ENCODE measurements at regions not wholly inside any gene's neighbourhood (a gene's known extent, or its start where the extent isn't known, plus 50 kb on each side); places are given as distances from the start of the nearest gene placed in this dataset.
"Not testable (repeated sequence)": the region's sequence is repeated elsewhere in the genome, so short reads cannot be mapped to it uniquely, and the experiment has no call there.

- no peak for DNase-seq (ENCODE audit: low spot score)
These were observed 181.4 kb upstream of the CACNA2D1 start for GRCh38 chr7:82624965-82625364.

DNA sequence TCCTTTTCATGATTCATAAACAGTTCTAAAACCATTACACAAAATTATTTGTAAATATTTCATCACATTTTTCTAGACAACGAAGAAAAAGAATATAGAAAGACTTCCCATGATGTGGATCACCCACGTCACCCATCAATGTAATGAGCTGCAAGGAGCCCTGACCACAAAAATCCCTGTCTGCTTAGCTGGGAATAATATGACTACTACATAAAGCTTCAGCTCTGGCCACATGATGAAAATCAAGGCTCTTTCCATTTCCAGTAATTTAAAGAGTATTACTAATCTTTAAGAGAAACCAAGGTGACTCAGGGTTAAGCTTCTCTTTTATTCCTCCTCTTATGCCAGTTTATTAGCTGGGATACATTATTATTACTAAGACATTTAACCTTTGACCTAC lies 180.8 kb upstream of the CACNA2D1 start:
- no peak for DNase-seq (ENCODE audit: low spot score)

DNA sequence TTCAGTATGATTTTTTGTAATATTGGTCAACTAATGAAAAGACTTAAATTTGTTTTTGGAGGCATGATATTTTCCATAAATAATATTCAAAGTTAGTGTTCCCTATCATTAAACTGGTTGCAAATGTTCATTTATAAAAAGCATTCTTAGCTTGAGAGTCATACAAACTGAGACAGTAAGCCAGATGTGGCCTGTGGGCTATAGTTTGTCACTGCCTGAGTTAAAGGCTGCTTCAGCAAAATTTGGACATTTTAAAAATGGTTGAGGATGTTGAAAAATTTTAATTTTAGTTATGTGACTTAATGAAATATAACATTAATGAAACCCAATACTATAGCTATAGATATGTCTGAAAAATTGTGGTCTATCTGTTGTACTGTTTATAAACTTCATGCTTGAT lies 180.2 kb upstream of the CACNA2D1 start:
- no peak for DNase-seq (ENCODE audit: low spot score)

GRCh38 chr7:82617156-82617555 lies 173.6 kb upstream of the CACNA2D1 start:
- DNase-seq (ENCODE audit: low spot score), result no peak

DNA sequence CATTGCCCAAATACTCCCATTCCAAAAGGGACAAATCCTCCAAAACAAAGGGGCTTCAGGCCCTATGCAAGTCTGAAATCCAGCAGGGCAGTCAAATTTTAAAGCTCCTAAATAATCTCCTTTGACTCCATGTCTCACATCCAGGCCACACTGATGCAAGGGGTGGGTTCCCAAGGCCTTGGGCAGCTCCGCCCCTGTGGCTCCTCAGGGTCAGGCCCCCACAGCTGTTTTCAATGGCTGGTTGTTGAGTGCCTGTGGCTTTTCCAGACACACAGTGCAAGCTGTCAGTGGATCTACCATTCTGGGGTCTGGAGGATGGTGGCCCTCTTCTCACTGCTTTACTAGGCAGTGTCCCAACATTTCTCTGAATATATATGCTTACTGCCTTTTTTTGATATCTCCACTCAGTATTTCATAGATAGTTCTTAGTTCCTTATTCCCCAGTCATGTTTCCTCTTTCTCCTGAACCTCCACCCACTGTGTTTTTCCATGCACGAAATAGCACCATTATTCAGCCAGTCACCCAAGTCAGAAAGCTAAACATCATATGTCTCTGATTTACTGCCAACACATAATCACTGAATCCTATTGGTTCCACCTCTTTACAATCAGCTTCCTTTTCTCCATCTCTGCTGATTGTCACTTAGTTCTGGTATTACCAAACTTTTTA lies 172.6 kb upstream of the CACNA2D1 start:
- DNase-seq (ENCODE audit: low spot score), result peak; percentile 62

GRCh38 chr7:82615527-82615926 lies 171.9 kb upstream of the CACNA2D1 start:
- DNase-seq (ENCODE audit: low spot score), result peak; percentile 27

DNA sequence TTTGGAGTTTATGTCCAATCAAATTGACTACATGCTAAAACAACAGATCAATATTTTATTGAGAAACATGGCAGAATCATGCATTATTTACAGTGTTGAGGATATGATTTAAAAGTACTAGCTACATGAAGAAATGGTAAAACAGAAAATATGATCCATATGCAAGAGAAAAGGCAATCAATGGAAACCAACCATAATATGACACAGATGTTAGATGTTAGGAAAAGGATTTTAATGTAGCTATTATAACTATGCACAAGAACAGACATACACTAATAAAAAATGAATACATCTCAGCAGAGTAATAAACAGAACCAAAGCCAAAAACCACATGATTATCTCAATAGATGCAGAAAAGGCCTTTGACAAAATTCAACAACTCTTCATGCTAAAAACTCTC lies 166.2 kb upstream of the CACNA2D1 start:
- no peak for DNase-seq (ENCODE audit: low spot score)

DNA sequence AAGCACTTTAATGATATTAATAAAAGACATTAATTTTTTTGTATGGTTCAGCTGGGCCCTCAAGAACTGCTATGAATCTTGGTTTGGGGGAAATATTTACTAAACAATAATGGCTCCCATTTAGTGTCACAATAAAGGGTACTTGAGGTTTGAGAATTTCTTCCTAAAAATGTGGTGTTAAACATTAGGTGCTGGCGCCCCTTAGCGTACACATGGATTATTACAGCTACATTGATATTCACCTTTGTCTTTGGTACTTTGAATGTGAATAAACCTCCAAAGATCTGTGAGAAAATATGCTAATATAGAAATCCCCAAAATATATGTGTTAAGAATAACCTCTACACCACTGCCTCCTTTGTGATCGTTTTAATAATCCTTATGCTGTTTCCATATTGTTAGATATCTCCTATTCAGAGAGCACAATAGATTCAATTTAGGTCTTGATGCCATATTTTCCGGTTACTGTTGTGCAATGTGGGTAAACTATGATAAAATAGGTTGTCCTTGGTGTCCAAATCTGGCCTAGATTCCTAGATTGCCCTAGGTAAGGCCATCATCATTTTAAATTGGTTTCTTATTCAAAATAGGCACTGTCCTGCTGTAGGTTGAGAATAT lies 161.8 kb upstream of the CACNA2D1 start:
- DNase-seq (ENCODE audit: low spot score), result peak; percentile 54

DNA sequence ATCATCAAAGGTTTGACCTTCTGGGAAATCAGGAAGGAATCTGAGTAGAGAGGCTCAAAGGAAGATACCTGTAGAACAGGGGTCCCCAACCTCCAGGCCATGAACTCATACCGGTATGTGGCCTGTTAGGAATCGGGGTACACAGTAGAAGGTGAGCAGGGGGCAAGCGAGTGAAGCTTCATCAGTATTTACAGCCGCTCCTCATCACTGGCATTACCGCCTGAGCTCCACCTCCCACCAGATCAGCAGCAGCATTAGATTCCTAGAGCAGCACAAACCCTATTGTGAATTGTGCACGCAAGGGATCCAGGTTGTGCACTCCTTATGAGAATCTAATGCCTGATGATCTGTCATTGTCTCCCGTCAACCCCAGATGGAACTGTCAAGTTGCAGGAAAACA lies 158.5 kb upstream of the CACNA2D1 start:
- DNase-seq (ENCODE audit: low spot score), result no peak

- peak; percentile 28 for DNase-seq (ENCODE audit: low spot score)
These were observed 157.0 kb upstream of the CACNA2D1 start for GRCh38 chr7:82600531-82600930.

GRCh38 chr7:82599895-82600294 lies 156.3 kb upstream of the CACNA2D1 start:
- peak; percentile 88 for DNase-seq (ENCODE audit: low spot score)

GRCh38 chr7:82598958-82599357 lies 155.4 kb upstream of the CACNA2D1 start:
- no peak for DNase-seq (ENCODE audit: low spot score)

DNA sequence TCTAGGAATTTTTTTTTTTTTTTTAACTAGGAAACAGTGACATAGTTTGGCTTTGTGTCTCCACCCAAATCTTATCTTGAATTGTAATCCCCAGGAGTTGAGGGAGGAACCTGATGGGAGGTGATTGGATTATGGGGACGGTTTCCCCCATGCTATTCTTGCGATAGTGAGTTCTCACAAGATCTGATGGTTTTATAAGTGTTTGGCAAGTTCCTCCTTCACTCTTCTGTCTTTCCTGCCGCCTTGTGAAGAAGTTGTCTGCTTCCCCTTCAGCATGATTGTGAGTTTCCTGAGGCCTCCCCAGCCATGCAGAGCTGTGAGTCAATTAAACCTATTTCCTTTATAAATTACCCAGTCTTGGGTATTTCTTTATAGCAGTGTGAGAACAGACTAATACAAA lies 152.2 kb upstream of the CACNA2D1 start:
- DNase-seq (ENCODE audit: low spot score), result not testable (repeated sequence)

- no peak for DNase-seq (ENCODE audit: low spot score)
These were observed 151.6 kb upstream of the CACNA2D1 start for GRCh38 chr7:82595176-82595575.

DNA sequence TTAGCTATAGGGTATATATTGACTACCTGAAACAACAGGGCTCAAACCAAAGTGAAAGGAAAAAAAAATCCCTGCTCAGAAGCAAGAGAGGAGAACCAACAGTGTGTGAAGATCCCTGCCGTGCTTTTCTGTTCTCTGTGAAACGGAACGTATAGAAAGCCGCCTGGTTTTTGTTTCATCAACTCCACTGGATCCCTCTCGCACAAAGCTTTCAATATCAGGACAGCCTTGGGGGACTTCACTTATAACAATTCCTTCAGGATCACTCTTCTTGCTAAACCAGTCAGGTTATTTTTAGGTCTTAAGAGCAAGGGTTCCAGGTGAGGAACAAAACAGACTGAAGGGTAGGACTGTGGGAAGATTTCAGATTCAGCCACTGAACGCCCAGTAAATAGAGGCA lies 151.1 kb upstream of the CACNA2D1 start:
- DNase-seq (ENCODE audit: low spot score), result no peak

GRCh38 chr7:82593780-82594179 lies 150.2 kb upstream of the CACNA2D1 start:
- DNase-seq (ENCODE audit: low spot score), result no peak

GRCh38 chr7:82592416-82592815 lies 148.8 kb upstream of the CACNA2D1 start:
- DNase-seq (ENCODE audit: low spot score), result no peak

GRCh38 chr7:82579047-82579446 lies 135.5 kb upstream of the CACNA2D1 start:
- DNase-seq (ENCODE audit: low spot score), result no peak

GRCh38 chr7:82578430-82578829 lies 134.9 kb upstream of the CACNA2D1 start:
- DNase-seq (ENCODE audit: low spot score), result no peak

DNA sequence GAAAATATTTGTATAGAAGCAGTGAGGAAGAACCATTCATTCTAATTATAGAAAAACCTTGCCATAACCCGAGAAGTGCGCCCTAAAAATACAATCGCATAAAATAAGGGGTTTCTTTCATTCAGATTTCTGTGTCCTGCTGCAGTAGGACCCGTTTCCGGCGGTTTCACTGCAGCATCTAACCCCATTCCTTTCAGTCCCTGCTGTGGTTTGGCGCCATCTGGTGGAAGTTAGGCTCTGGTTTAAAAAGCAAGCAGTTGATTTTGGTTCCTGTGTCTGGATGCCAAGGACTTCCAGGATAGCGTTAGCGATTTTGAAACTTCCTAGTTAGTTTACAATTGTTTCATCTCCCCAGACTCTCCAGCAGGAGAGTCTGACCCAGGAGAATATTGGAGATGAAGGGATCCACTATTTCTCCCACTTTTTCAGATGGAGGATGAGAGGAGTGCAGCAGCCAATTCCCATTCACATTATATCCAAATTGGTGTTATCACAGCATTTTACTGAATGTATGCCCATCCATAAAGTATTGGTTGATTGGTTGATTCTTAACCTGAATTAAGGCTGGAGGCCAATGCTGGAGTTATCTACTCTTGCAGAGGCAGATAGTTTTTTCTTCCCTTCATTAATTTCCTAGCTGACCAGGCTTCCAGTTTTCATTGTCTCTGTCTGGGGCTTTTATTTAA lies 128.8 kb upstream of the CACNA2D1 start:
- DNase-seq (ENCODE audit: low spot score), result peak; percentile 93

DNA sequence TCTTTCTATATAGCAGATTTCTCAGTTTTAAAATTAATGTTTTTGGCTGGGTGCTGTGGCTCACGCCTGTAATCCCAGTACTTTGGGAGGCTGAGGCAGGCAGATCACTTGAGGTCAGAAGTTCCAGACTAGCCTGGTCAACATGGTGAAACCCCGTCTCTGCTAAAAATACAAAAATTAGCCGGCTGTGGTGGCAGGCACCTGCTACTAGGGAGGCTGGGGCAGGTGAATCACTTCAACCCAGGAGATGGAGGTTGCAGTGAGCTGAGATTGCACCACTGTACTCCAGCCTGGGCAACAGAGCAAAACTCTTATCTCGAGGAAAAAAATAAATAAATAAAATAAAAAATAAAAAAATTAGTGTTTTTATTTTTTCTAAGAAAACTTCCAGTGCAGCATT lies 127.5 kb upstream of the CACNA2D1 start:
- not testable (repeated sequence) for DNase-seq (ENCODE audit: low spot score)

- no peak for DNase-seq (ENCODE audit: low spot score)
These were observed 124.3 kb upstream of the CACNA2D1 start for GRCh38 chr7:82567841-82568240.

GRCh38 chr7:82567356-82567755 lies 123.8 kb upstream of the CACNA2D1 start:
- DNase-seq (ENCODE audit: low spot score), result no peak
